ENCODE measurements at regions not wholly inside any gene's neighbourhood (a gene's known extent, or its start where the extent isn't known, plus 50 kb on each side); places are given as distances from the start of the nearest gene placed in this dataset.

DNA sequence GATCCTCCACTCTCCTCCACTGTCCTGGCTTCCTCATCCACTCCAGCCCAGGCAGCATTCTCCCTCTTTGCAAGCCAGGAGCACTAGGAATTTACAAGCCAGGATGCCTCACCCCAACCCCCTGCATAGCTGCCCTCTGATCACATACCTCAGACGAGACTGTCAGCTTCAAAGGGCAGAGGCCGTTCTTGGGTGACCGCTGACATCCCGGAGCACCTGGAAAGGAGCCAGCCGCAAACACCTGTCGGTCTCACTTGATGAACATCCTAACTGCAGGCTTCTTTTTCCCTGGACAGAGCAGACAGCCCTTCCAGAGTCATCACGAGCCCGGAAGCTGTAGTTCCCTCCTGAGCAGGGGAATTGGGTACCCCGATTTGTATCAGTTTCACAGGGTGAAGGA is 451.3 kb upstream of the B3GAT1 start:
- Histone ChIP-seq H3K27me3 (ENCODE audit: control insufficient read depth in 1 of 2, insufficient read depth in 2 of 2, low read length in 2 of 2) (peaks cover 4 to 8% of the 10 kb centered on the region in 2 experiments; a peak in 4 of 5 replicates), H3K4me2 (ENCODE audit: low read depth, low read length) (no peak overlapping the region), H3K9ac (ENCODE audit: insufficient read depth, low read depth, low read length) (no peak overlapping the region), H4K20me1 (ENCODE audit: insufficient read depth, low read length) (no peaks in the 10 kb centered on the region), H3K36me3 (replicated peaks in 1 of 2; ENCODE audit: control insufficient read depth in 1 of 2, insufficient read depth in 2 of 2, low read length in 2 of 2) (no peaks in the 10 kb centered on the region), H3K27ac (ENCODE audit: extremely low read length, insufficient read depth, low read length) (no peak overlapping the region), H3K9me3 (ENCODE audit: low read length) (no peaks in the 10 kb centered on the region), H3K79me2 (ENCODE audit: insufficient read depth, low read length) (no peaks in the 10 kb centered on the region), H2AFZ (ENCODE audit: low read length) (no peak overlapping the region), H3K4me3 (replicated peaks in 1 of 3; ENCODE audit: insufficient read depth in 1 of 3, low read depth in 2 of 3, low read length in 3 of 3) (no peak overlapping the region), H3K4me1 (ENCODE audit: insufficient read depth, low read length) (no peaks in the 10 kb centered on the region)
- TF ChIP-seq DPF2 (CRISPR knock-in tag; IDR thresholded peaks at IDR 0.05; ENCODE audit: borderline replicate concordance, low read depth) (no peak), RAD51 (IDR thresholded peaks at IDR 0.05; ENCODE audit: borderline replicate concordance) (no peak), ZNF562 (CRISPR knock-in tag; IDR thresholded peaks at IDR 0.05; ENCODE audit: borderline replicate concordance) (no peak), MYNN (CRISPR knock-in tag; IDR thresholded peaks at IDR 0.05; ENCODE audit: low read depth) (no peak), ZNF468 (CRISPR knock-in tag; IDR thresholded peaks at IDR 0.05) (no peak), NFIC (IDR thresholded peaks at IDR 0.05; ENCODE audit: low read length) (no peak), MTA3 (CRISPR knock-in tag; IDR thresholded peaks at IDR 0.05) (no peak), ZNF317 (CRISPR knock-in tag; IDR thresholded peaks at IDR 0.05) (no peak), SYNCRIP (IDR thresholded peaks at IDR 0.05; ENCODE audit: insufficient read depth, low read depth, low read length) (no peak)
- TF ChIP-seq, protein P1, sequence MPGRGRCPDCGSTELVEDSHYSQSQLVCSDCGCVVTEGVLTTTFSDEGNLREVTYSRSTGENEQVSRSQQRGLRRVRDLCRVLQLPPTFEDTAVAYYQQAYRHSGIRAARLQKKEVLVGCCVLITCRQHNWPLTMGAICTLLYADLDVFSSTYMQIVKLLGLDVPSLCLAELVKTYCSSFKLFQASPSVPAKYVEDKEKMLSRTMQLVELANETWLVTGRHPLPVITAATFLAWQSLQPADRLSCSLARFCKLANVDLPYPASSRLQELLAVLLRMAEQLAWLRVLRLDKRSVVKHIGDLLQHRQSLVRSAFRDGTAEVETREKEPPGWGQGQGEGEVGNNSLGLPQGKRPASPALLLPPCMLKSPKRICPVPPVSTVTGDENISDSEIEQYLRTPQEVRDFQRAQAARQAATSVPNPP (CRISPR knock-in tag; IDR thresholded peaks at IDR 0.05), result no peak
- BruUV-seq (replicated peaks), result no TSS peak
- WGBS (ENCODE audit: low lambda C conversion rate), result no CpG with 5 or more reads among the region's 9 CpGs
- intact Hi-C loops (cut with micrococcal nuclease; ENCODE audit: unreplicated experiment) (no loop called here), in situ Hi-C loops (cut with HindIII; ENCODE audit: extremely low pct_ligation_motif_present, low pct_unique_long_range_greater_than_20kb) (no loop called here)
- ATAC-seq (no peak), DNase-seq (ENCODE audit: low spot score) (no peak), FAIRE-seq (no peak)
- ChIA-PET POLR2A (no interaction called here), CTCF (ENCODE audit: low intra/inter-chr PET ratio, low total read pairs) (no interaction called here)
